ENCODE measurements at regions not wholly inside any gene's neighbourhood (a gene's known extent, or its start where the extent isn't known, plus 50 kb on each side); places are given as distances from the start of the nearest gene placed in this dataset.

- TF ChIP-seq KAT7 (CRISPR knock-in tag; IDR thresholded peaks at IDR 0.05; ENCODE audit: borderline replicate concordance) (no peak), HMGA2 (CRISPR knock-in tag; IDR thresholded peaks at IDR 0.05) (no peak), AR (CRISPR knock-in tag; IDR thresholded peaks at IDR 0.05) (no peak), IRF1 (CRISPR knock-in tag; IDR thresholded peaks at IDR 0.05) (no peak), MAX (CRISPR knock-in tag; IDR thresholded peaks at IDR 0.05) (no peak), CDX4 (CRISPR knock-in tag; IDR thresholded peaks at IDR 0.05; ENCODE audit: borderline replicate concordance) (no peak)
Observed at GRCh38 chrX:42437211-42437610, 340.8 kb downstream of the PPP1R2C start (continued).

GRCh38 chrX:42434458-42435166 is 343.4 kb downstream of the PPP1R2C start:
- no peak overlapping the region for H3K27ac Mint-ChIP-seq
- peaks cover 12% of the 10 kb centered on the region for H3K27me3 Mint-ChIP-seq (ENCODE audit: low read depth)
- ChIA-PET CTCF (no interaction called here), POLR2A (no interaction called here)
- peaks cover 16% of the 10 kb centered on the region for H3K9me3 Mint-ChIP-seq
- TF ChIP-seq ERG (CRISPR knock-in tag; IDR thresholded peaks at IDR 0.05) (no peak), NFYB (CRISPR knock-in tag; conservative IDR thresholded peaks at IDR 0.05; ENCODE audit: low read depth) (no peak), MLX (CRISPR knock-in tag; IDR thresholded peaks at IDR 0.05) (no peak), EMX1 (CRISPR knock-in tag; IDR thresholded peaks at IDR 0.05) (no peak), E2F1 (CRISPR knock-in tag; IDR thresholded peaks at IDR 0.05) (no peak), RORB (CRISPR knock-in tag; IDR thresholded peaks at IDR 0.05) (no peak), AR (CRISPR knock-in tag; IDR thresholded peaks at IDR 0.05) (no peak)
- peaks cover 9% of the 10 kb centered on the region for H3K36me3 Mint-ChIP-seq
- H3K4me1 Mint-ChIP-seq = peaks cover 13% of the 10 kb centered on the region
- H3K4me3 Mint-ChIP-seq = no peak overlapping the region
- DNase-seq (ENCODE audit: low spot score) (no peak), ATAC-seq (no peak)

Data from WTC11 (cell line).